Left lung (tissue), 4 donors: ENCODE measurements at regions not wholly inside any gene's neighbourhood (a gene's known extent, or its start where the extent isn't known, plus 50 kb on each side); places are given as distances from the start of the nearest gene placed in this dataset.
A peak's percentile ranks its signal among the peaks of the same experiment; 100 is the strongest.

ENCODE experiments used
- ATAC-seq: fragments of 200-7000 bp; cut with Tn5 transposase; one replicate; pipeline ENCODE4 v1.9.1; 2020; ENCODE audit warnings: moderate library complexity
- DNase-seq, 4 donors: peaks; one replicate each; pipeline ENCODE4 v3.0.0-alpha.2; 2013 to 2020
- H3K27ac ChIP-seq, 2 donors: fragments of 200-600 bp; sonication (generic) in 1 of 2; one replicate each; pipeline versions ENCODE4 v1.5.0 to v1.8.0; 2020 to 2021
- H3K27me3 ChIP-seq, 2 donors: fragments of 200-600 bp; sonication (generic) in 1 of 2; one replicate each; pipeline versions ENCODE4 v1.5.0 to v1.8.0; 2020 to 2021
- H3K36me3 ChIP-seq, 2 donors: fragments of 200-600 bp; sonication (generic) in 1 of 2; one replicate each; pipeline versions ENCODE4 v1.5.0 to v1.8.0; 2020 to 2021
- H3K4me1 ChIP-seq, 2 donors: fragments of 200-600 bp; one replicate each; pipeline ENCODE4 v1.8.0; 2021
- H3K4me3 ChIP-seq, 2 donors: fragments of 200-600 bp; sonication (generic) in 1 of 2; one replicate each; pipeline versions ENCODE4 v1.5.0 to v1.8.0; 2020 to 2021; ENCODE audit warnings: mild to moderate bottlenecking in 1 of 2
- H3K9me3 ChIP-seq, 2 donors: fragments of 200-600 bp; sonication (generic) in 1 of 2; one replicate each; pipeline versions ENCODE4 v1.5.0 to v1.8.0; 2020 to 2021
- intact Hi-C, 2 donors: fragments of 100-400 bp; cut with DNase I; formaldehyde crosslinking; loops; one replicate each; pipeline versions ENCODE4 v1.11.2 to v1.14.2; 2022
- TF ChIP-seq, protein P1 (sequence below), 2 donors: fragments of 200-600 bp; sonication (generic) in 1 of 2; IDR thresholded peaks; one replicate each; pipeline versions ENCODE4 v1.5.0 to v1.8.0; 2021; ENCODE audit warnings: antibody characterized with exemption in 2 of 2
- donor health status: DM: no; HTN: yes; CAD: no.
- donor health status: DM: no; HTN: no; CAD: no.

DNA sequence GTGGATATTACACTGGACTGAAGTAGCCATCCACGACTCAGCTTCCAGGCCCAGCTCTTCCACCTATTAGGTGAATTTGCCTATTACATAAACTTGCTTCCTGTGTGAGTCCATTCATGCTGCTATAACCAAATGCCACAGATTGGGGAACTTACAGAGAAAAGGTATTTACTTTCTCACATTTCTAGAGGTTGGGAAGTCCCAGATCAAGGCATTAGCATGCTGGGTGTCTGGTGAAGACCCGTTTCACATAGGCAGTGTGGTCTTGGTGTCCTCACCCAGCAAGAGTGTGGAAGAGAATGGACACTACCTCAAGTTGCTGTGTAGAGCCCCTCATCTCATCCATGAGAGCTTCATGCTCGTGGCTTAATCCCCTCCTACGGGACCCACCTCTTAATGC lies 282.6 kb downstream of the IRX1 start:
- DNase-seq: no peak

DNA sequence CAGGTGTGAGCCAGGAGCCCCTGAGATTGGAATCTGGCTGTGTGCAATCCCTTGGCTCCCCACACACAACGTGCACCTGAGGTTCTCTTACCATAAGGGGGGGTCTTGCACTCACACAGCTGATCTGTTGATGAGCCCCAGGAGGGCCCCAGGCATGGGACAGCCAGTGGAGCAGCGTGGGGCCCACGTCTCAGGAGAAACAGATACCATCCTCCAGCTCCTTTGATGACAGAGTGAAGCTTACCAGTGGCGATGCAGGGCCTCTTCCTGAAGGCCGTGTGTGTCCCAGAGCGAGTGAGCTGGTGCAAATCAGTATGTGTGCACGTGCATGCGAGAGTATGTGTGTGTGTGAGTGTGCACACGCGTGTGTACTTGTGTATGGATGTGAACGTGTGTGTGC lies 287.4 kb downstream of the IRX1 start:
- H3K9me3 ChIP-seq: no peaks in the 10 kb centered on the region
- ATAC-seq: no peak
- no peaks in the 10 kb centered on the region for H3K27me3 ChIP-seq
- H3K36me3 ChIP-seq: no peaks in the 10 kb centered on the region
- H3K4me3 ChIP-seq: no peak overlapping the region
- no peak overlapping the region for H3K27ac ChIP-seq
- DNase-seq: no peak
- TF ChIP-seq, protein P1, sequence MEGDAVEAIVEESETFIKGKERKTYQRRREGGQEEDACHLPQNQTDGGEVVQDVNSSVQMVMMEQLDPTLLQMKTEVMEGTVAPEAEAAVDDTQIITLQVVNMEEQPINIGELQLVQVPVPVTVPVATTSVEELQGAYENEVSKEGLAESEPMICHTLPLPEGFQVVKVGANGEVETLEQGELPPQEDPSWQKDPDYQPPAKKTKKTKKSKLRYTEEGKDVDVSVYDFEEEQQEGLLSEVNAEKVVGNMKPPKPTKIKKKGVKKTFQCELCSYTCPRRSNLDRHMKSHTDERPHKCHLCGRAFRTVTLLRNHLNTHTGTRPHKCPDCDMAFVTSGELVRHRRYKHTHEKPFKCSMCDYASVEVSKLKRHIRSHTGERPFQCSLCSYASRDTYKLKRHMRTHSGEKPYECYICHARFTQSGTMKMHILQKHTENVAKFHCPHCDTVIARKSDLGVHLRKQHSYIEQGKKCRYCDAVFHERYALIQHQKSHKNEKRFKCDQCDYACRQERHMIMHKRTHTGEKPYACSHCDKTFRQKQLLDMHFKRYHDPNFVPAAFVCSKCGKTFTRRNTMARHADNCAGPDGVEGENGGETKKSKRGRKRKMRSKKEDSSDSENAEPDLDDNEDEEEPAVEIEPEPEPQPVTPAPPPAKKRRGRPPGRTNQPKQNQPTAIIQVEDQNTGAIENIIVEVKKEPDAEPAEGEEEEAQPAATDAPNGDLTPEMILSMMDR (IDR thresholded peaks at IDR 0.05): no peak
- H3K4me1 ChIP-seq: no peaks in the 10 kb centered on the region
- intact Hi-C loops: no loop called here

More for the DNA sequence above, 282.6 kb downstream of the IRX1 start:
- Histone ChIP-seq H3K36me3 (no peaks in the 10 kb centered on the region), H3K4me3 (no peak overlapping the region), H3K27me3 (no peaks in the 10 kb centered on the region), H3K27ac (no peak overlapping the region), H3K4me1 (no peaks in the 10 kb centered on the region), H3K9me3 (peaks cover 0 to 5% of the 10 kb centered on the region in 2 donors)
- ATAC-seq: no peak
- intact Hi-C loops: no loop called here
- TF ChIP-seq, protein P1 (IDR thresholded peaks at IDR 0.05): no peak

DNA sequence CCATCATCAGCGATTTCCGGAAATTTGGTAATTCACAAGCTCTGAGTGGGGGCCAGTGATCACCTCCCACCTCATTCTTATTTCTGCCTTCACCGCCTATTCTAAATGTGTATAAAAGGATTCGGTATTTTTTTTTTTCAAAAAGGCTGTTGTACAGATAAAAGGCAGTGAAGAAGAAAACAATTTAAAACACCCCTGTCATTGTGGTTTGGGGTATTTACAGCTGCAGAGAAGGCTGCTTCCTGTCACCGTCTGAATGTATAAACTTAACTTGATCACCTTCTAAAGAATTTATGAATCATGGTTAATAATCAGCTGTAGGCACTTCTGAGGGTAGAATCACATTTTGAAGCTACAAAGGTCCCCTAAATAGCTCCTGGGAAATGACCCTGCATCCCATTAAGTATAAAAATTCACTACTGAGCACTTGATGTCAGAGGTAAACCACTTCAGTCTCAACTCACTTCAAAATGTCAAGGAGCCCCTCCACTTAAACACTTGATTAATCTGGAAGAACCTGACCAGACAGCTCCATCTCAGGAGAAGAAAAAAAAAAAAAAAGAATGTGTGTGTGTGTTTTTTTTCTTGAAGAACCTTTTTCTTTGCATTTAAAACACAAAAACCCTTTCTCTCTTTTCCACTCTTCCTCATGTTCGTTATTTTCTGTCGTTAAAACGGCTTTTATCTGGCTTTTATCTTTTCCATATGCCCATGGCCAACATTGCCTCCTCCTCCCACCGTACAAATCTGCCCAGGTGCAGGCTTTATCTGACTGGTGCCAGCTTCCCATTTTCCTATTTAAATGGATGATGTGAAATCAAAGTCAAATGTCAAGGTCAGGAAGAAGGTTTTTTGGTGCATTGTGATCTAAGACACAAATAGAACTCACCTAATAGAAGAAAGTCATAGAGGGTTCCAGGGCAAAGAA lies 291.2 kb downstream of the IRX1 start:
- Histone ChIP-seq H3K27me3 (no peaks in the 10 kb centered on the region), H3K4me3 (no peak overlapping the region), H3K4me1 (no peaks in the 10 kb centered on the region), H3K36me3 (no peaks in the 10 kb centered on the region), H3K27ac (no peak overlapping the region), H3K9me3 (peaks cover 0 to 1% of the 10 kb centered on the region in 2 donors)
- peak in 1 of 4 donors; percentile 42 for DNase-seq
- intact Hi-C loops: no loop called here
- TF ChIP-seq, protein P1 (IDR thresholded peaks at IDR 0.05): no peak
- ATAC-seq: peak; percentile 72

DNA sequence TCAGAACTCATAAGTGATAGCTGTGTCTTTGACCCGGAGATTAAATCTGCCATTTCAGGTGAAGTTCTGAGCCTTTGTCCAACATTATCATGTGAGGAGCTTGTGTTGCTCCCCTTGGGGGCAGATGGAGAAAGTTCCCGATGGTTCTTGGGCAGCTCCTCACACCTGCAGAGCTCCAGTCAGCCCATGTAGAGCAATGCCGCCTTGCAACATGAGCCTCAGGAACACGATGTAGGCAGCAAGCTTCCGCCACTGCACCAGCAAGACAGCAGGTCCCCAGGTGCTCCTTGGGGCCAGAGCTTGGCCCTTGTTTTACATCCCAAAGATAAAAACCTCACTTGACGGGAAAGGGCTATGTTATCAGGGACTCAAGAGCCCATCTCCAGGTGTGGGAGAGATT lies 292.7 kb downstream of the IRX1 start:
- DNase-seq (no peak), ATAC-seq (no peak)
- H3K27ac ChIP-seq: no peak overlapping the region
- H3K27me3 ChIP-seq: no peaks in the 10 kb centered on the region
- H3K9me3 ChIP-seq: peaks cover 0 to 4% of the 10 kb centered on the region in 2 donors
- no peaks in the 10 kb centered on the region for H3K36me3 ChIP-seq
- TF ChIP-seq, protein P1 (IDR thresholded peaks at IDR 0.05): no peak
- no peak overlapping the region for H3K4me3 ChIP-seq
- intact Hi-C loops: no loop called here
- H3K4me1 ChIP-seq: no peaks in the 10 kb centered on the region

DNA sequence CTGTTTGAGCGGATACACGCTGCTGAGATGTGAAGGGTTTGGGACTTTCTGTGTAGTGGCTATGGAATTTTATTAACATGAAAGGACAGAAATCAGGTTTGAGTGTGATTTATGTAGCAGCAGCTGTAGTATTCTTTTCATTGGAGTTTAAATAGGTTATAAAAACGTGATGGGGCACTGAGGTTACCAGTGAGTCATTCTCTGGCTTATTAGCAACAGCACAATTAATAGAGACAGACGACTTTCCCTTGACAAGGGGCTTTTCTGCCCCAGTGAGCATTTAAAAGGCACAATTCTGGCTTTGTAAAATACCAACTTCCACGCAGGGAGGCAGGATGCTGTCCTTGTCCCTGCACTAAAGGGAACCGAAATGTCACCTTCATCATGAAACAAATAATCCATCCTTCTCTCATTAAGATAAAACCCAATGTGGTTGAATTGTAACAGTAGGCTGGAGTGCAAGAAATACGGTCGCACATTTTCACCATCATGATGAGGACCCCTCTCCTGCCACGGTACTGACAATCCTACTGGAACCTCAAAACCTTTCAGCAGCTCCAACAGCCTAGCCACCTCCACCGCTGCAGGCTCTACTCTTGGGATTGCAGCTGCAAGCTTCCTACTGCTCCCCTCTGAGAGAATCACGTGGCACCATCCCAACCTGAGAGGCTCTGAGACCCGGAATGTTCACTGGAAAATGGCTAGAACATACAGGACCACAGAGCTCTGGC lies 293.9 kb downstream of the IRX1 start:
- ATAC-seq (no peak), DNase-seq (no peak)
- intact Hi-C loops: no loop called here
- H3K27ac ChIP-seq: no peak overlapping the region
- H3K27me3 ChIP-seq: no peaks in the 10 kb centered on the region
- no peaks in the 10 kb centered on the region for H3K36me3 ChIP-seq
- H3K9me3 ChIP-seq: peaks cover 0 to 4% of the 10 kb centered on the region in 2 donors
- H3K4me3 ChIP-seq: no peak overlapping the region
- H3K4me1 ChIP-seq: no peaks in the 10 kb centered on the region
- TF ChIP-seq, protein P1 (IDR thresholded peaks at IDR 0.05): no peak
